ENCODE measurements at regions not wholly inside any gene's neighbourhood (a gene's known extent, or its start where the extent isn't known, plus 50 kb on each side); places are given as distances from the start of the nearest gene placed in this dataset.

DNA sequence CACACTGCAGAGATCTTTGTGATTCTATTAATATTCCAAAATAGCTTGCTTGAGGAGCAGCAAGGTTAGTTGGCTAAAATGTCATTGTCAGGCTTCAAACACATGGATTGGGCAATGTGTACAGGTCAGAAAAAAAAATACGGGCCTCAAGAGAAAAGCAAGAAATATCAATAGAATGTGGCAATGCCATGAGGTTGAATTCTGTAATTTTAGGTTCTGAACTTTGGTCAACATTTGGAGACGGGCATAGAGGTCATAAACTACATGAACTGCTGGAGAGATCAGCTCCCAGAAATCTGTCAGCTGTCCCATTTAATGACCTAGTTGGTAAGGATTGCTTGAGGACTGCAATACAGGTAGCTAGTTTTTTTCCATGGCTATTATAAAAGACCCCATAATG lies 445.8 kb downstream of the HTR1B start:
- H3K9me3 ChIP-seq (ENCODE audit: severe bottlenecking): no peaks in the 10 kb centered on the region
- no peaks in the 10 kb centered on the region for H3K36me3 ChIP-seq (ENCODE audit: low read depth)
- no peaks in the 10 kb centered on the region for H3K27me3 ChIP-seq (ENCODE audit: insufficient read depth, poor library complexity, severe bottlenecking)
- DNase-seq (ENCODE audit: low spot score) (no peak), ATAC-seq (ENCODE audit: low read depth) (no peak)
- H3K4me1 ChIP-seq (ENCODE audit: insufficient read depth, poor library complexity, severe bottlenecking): no peaks in the 10 kb centered on the region
- H3K4me3 ChIP-seq (ENCODE audit: severe bottlenecking): no peak overlapping the region
- no peak for TF ChIP-seq CTCF (IDR thresholded peaks at IDR 0.05; ENCODE audit: poor library complexity, severe bottlenecking)
- no peak overlapping the region for H3K27ac ChIP-seq (ENCODE audit: poor library complexity, severe bottlenecking)

GRCh38 chr6:77015350-77015749 lies 447.9 kb downstream of the HTR1B start:
- H3K9me3 ChIP-seq (ENCODE audit: severe bottlenecking): no peaks in the 10 kb centered on the region
- DNase-seq (ENCODE audit: low spot score) (no peak), ATAC-seq (ENCODE audit: low read depth) (0 out of 3 replicates have a peak, but pooled peaks have one; percentile 41)
- no peaks in the 10 kb centered on the region for H3K27me3 ChIP-seq (ENCODE audit: insufficient read depth, poor library complexity, severe bottlenecking)
- TF ChIP-seq CTCF (IDR thresholded peaks at IDR 0.05; ENCODE audit: poor library complexity, severe bottlenecking): no peak
- H3K27ac ChIP-seq (ENCODE audit: poor library complexity, severe bottlenecking): no peak overlapping the region
- H3K4me1 ChIP-seq (ENCODE audit: insufficient read depth, poor library complexity, severe bottlenecking): no peaks in the 10 kb centered on the region
- H3K4me3 ChIP-seq (ENCODE audit: severe bottlenecking): no peak overlapping the region
- H3K36me3 ChIP-seq (ENCODE audit: low read depth): no peaks in the 10 kb centered on the region

DNA sequence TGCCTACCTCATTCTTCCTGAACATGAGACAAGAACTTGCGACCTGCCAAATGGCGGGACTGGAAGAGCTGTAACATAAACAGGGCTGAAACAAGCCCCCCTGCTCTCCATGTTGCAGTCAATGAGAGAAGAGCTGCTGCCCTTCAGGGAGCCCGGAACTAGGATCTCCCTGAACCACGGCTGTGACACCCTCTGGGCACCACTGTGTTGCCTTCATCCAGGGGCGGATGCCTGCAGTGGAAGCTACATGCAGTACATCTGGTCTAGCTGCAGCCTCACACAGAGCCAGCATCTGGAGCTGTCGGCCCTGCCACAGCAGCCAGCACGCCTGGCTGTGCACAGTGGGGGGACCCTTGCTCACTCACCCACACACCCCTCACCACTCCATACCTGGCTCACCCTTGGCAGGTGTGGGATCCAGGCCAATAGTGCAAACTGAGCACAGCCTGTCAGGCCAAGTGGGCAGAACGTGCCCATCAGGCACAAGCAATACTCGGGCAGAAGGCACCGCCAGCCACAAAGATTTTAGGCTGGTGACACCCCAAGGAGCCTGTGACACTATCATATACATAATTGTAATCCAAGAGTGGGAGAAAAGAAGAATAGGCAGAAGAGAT lies 451.3 kb downstream of the HTR1B start:
- Histone ChIP-seq H3K4me3 (ENCODE audit: severe bottlenecking) (no peak overlapping the region), H3K27me3 (ENCODE audit: insufficient read depth, poor library complexity, severe bottlenecking) (no peaks in the 10 kb centered on the region), H3K36me3 (ENCODE audit: low read depth) (no peaks in the 10 kb centered on the region), H3K4me1 (ENCODE audit: insufficient read depth, poor library complexity, severe bottlenecking) (no peaks in the 10 kb centered on the region), H3K27ac (ENCODE audit: poor library complexity, severe bottlenecking) (no peak overlapping the region), H3K9me3 (ENCODE audit: severe bottlenecking) (no peaks in the 10 kb centered on the region)
- DNase-seq (ENCODE audit: low spot score) (no peak), ATAC-seq (ENCODE audit: low read depth) (no peak)
- no peak for TF ChIP-seq CTCF (IDR thresholded peaks at IDR 0.05; ENCODE audit: poor library complexity, severe bottlenecking)

DNA sequence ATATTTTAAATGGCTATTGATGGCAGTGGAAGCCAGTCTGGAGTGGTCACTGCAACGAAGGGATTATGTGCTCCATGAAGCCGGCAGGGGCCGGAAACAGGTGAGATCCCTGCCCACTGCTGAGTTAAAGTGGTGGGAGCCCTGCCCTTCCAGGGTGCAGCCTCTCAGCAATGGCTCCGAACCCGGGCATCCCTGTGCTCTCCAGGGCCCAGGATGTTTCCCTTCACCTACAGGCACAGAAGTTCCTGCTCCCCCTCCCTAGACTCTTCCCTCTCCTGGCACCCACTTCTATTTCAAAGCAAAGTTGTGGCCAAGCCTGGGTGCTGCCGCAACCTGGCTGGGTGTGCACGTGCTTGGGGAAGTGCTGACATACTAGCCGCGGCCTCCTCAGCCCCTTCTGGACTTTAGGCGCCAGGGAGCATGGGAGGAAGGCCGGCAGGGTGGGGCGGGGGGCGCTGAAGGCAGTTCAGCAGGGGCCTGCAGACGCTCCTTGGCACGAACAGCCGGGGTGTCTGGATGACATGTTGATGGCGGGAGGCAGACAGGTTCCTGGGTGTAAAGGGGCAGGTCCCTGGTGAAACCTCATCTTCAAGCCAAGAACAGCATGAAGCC lies 452.3 kb downstream of the HTR1B start:
- Histone ChIP-seq H3K27ac (ENCODE audit: poor library complexity, severe bottlenecking) (no peak overlapping the region), H3K4me1 (ENCODE audit: insufficient read depth, poor library complexity, severe bottlenecking) (no peaks in the 10 kb centered on the region), H3K9me3 (ENCODE audit: severe bottlenecking) (no peaks in the 10 kb centered on the region), H3K36me3 (ENCODE audit: low read depth) (no peaks in the 10 kb centered on the region), H3K4me3 (ENCODE audit: severe bottlenecking) (no peak overlapping the region), H3K27me3 (ENCODE audit: insufficient read depth, poor library complexity, severe bottlenecking) (no peaks in the 10 kb centered on the region)
- ATAC-seq (ENCODE audit: low read depth) (no peak), DNase-seq (ENCODE audit: low spot score) (no peak)
- TF ChIP-seq CTCF (IDR thresholded peaks at IDR 0.05; ENCODE audit: poor library complexity, severe bottlenecking): no peak

GRCh38 chr6:76992553-76992952 lies 470.7 kb downstream of the HTR1B start:
- no peak for ATAC-seq (ENCODE audit: low read depth)
- no peaks in the 10 kb centered on the region for H3K36me3 ChIP-seq (ENCODE audit: low read depth)
- no peak overlapping the region for H3K27ac ChIP-seq (ENCODE audit: poor library complexity, severe bottlenecking)
- H3K9me3 ChIP-seq (ENCODE audit: severe bottlenecking): no peaks in the 10 kb centered on the region
- H3K27me3 ChIP-seq (ENCODE audit: insufficient read depth, poor library complexity, severe bottlenecking): no peaks in the 10 kb centered on the region
- H3K4me3 ChIP-seq (ENCODE audit: severe bottlenecking): no peak overlapping the region
- no peak for TF ChIP-seq CTCF (IDR thresholded peaks at IDR 0.05; ENCODE audit: poor library complexity, severe bottlenecking)
- H3K4me1 ChIP-seq (ENCODE audit: insufficient read depth, poor library complexity, severe bottlenecking): no peaks in the 10 kb centered on the region
- DNase-seq (ENCODE audit: low spot score): no peak

Measured in RWPE2 (cell line).